Brain pericyte (primary cell): ENCODE measurements at regions not wholly inside any gene's neighbourhood (a gene's known extent, or its start where the extent isn't known, plus 50 kb on each side); places are given as distances from the start of the nearest gene placed in this dataset.
"Not testable (repeated sequence)": the region's sequence is repeated elsewhere in the genome, so short reads cannot be mapped to it uniquely, and the experiment has no call there.

ENCODE experiments used
- DNase-seq: peaks from one replicate; pipeline ENCODE4 v3.0.0-alpha.2; 2012; ENCODE audit warnings: low read depth, low spot score

DNA sequence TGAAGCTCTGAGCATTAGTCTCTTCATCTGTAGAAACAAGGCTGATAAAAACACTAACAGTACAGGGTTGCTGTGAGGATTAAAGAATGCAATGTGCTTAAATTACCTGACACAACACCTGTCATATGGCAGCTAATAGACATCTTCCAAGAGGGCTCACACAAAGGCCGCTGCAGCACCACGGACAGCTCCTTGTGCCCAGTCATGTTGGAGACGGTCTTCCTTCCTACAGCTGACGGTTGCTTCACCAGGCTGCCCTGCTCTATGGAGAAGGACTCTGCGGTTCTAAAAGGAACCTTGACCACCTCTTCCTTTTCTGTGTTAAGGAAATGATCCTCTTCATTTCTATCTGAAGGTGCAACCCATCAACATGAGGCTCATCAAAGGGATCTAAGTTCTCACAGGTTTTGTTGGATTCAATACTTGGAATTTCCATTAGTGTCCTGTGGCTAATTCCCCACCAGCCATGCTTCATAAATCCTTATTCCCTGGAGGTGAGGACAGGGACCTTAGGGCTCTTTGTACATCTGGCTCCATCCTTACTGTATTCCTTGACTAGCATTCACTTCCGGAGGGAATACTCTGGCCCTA lies 138.9 kb upstream of the CES5A start:
- DNase-seq = no peak

DNA sequence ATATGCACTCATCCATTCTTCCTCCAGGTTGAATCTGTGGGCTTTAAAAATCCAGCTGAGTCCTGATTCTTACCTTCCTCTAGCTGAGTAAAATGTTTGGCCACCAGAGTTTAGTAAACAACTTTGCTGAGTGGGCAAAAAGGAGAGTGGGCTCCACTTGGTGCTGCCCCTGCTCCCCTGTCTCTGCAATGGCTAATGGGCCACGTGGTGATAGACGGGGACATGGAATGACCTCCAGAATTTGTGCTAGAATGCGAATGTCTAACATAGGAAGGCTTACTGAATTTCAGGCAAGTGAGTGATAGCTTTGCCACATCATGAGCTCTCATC lies 137.3 kb upstream of the CES5A start:
- no peak for DNase-seq

DNA sequence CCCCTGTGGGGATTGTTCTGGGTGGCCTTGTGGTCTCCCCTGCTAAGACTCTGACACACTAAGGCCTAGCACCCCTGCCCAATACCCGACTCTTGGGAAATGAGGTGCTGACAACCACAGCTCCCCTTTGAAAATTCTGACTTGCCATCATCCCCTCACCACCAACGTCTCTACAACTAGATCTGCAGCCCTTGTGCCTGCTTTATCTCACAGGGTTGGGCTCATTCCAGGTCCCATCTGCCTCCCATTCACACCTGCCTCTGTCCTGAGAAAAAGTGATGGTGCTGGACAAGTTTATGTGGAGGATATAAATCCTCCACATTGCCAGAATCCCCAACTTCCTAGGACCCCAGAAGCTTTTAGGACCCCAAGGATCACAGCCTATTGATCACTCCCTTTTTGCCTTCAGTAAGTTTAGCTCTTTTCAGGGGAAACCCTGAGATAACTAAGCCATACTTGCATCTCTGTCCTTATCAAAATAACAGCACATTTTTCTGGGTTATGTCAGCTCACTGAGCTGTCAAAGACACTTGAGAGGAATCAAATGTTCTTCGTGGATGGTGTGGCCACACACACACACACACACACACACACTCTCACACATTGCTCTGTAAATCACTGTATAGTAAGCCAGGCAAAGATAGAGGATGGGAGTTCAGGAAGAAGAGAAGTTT lies 136.8 kb upstream of the CES5A start:
- no peak for DNase-seq

DNA sequence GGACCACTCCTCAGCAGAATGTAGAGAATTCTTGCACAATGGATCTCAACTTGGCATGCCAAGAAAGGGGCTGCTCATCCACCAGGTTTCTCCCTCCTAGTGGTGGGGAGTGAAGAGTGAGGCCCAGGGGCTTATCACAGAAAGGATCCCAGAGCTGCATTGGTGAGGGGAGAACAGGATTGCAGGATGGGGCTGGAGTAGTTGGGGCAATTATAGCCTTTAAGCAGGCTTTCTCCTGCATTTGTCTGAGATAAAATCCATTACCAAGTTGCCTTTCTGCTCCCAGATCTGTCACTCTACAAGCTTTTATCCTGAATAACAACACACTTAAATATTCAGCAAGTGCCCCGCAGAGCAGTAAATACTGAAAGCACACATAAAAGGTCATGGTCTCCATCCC lies 130.8 kb upstream of the CES5A start:
- DNase-seq = no peak

DNA sequence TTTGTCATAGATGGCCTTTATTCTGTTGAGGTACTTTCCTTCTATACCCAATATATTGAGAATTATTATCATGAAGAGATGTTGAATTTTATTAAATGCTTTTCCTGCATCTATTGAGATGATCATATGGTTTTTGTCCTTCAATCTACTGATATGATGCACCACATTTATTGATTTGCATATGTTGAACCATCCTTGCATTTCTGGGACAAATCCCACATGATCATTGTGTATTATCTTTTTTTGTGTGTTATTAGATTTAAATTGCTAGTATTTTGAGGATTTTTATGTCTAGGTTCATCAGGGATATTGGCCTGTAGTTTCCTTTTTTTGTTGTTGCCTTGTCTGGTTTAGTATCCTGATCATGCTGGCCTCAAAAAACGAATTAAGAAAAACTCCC lies 124.5 kb upstream of the CES5A start:
- DNase-seq = no peak

DNA sequence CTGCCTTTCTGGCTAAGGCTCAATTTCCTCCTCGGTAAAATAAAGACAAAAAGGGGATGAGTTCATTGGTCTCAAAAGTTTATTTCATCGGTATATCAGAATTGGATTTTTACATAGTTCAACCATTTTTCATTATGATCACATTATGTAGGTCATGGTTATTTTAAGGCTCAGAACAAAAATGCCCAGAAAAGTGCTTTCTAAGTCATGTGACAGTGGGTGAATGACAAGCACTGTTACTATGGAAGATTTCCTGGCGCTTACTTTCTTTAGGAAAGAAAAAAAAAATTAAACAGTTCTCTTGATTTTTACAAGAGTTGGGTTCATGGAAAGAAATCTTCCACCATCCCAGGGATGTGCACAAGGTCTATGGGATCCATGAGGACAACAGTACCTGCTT lies 117.9 kb upstream of the CES5A start:
- no peak for DNase-seq

DNA sequence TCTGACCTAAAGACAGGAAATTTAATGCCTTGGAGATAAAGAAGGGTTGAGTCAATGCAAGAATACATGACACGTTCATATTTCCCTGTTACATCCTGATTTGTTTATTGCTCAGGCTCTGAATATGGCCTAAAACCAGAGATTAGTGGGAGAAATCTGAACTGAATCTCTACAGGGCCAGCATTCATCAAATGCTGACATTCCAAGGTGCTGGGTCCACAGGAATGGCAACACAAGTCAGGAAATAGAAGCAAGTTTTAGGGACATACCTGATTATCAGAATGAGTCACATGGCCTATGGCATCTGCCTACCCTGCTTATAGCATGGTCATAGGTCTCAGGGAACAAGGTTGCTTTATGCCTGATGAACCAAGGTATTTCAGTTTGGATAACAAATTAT lies 117.4 kb upstream of the CES5A start:
- DNase-seq = no peak

DNA sequence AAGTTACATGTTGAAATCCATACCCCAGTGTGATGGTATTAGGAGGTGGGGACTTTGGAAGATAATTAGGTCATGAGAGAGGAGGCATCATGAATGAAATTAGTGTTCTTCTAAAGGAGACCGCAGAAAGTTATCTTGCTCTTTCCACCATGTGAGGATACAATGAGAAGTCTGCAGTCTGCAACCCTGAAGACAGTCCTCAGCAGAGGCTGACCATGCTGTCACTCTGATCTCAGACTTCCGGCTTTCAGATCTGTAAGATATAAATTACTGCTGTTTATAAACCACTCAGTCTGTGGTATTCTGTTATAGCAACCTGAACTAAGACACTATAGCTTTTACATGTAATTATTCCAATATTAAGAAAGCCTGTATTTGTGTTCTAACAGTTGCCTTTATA lies 116.7 kb upstream of the CES5A start:
- DNase-seq = no peak

DNA sequence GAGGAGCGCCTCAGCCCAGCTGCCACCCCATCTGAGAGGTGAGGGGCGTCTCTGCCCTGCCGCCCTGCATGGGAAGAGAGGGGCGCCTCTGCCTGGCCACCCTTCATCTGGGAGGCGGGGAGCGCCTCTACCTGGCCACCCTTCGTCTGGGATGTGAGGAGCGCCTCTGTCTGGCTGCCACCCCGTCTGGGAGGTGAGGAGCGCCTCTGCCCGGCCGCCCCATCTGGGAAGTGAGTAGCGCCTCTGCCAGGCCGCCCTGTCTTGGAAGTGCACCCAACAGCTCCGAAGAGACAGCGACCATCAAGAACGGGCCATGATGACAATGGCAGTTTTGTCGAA lies 114.4 kb upstream of the CES5A start:
- no peak for DNase-seq

DNA sequence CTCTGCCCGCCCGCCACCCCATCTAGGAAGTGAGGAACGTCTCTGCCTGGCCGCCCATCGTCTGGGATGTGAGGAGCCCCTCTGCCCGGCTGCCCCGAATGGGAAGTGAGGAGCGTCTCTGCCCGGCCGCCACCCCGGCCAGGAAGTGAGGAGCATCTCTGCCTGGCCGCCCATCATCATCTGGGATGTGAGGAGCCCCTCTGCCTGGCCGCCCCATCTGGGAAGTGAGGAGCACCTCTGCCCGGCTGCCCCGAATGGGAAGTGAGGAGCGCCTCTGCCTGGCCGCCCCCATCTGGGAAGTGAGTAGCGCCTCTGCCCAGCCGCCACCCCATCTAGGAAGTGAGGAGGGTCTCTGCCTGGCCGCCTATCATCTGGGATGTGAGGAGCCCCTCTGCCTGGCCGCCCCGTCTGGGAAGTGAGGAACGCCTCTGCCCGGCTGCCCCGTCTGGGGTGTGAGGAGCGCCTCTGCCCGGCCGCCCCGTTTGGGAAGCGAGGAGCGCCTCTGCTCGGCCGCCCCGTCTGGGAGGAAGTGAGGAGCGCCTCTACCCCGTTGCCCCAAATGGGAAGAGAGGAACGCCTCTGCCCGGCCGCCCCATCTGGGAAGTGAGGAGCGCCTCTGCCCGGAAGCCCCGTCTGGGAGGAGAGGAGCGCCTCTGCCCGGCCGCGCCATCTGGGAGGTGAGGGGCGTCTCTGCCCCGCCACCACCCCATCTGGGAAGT lies 113.8 kb upstream of the CES5A start:
- DNase-seq = not testable (repeated sequence)

DNA sequence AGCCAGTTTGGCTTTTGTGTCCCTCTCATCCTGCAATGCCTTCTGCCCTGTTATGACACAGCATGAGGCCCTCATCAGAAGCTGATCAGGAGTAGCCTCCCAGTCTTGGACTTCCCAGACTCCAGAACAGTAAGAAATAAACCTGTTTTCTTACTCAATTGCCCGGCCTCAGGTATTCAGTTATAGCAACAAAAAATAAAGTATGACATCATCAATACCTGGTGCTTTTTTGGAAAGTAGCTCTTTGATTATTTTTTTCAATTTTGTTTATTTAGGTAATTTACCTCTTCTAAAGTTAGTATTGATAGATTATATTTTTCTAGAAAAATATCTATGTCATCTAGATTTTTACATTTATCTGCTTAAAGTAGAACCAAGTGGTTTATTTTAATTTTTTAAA lies 112.8 kb upstream of the CES5A start:
- DNase-seq = no peak

DNA sequence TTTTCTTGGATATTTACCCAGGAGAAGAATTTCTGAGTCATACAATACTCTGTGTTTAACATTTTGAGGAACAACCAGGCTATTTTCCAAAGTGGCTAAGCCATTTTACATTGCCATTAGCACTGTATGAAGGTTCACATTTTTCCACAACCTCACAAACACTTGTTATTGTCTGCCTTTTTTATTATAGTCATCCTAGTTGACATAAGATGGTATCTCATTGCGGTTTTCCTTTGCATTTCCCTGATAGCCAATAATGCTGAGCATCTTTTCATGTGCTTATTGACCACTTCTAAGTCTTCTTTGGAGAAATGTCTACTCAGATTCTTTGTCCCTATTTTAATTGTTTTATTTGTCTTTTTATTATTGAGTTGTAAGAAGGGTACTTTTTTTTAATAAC lies 107.4 kb upstream of the CES5A start:
- no peak for DNase-seq

DNA sequence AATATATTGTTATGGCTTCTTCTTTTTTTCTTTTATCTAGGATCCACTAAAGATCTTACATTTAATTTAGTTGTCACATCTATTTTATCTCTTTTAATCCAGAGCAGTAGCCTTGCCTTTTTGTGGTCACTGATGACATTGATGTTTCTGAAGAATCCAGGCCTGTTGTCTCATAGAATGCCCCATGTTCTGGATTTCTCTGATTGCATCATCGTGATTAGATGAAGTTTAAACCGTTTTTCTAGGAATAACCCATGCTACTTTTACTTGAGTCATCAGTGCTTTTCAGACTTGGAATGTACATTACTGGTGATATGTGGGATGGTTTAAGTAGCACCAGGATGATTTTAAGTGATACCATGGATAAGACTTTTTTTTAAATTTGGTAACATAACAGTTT lies 106.4 kb upstream of the CES5A start:
- no peak for DNase-seq

DNA sequence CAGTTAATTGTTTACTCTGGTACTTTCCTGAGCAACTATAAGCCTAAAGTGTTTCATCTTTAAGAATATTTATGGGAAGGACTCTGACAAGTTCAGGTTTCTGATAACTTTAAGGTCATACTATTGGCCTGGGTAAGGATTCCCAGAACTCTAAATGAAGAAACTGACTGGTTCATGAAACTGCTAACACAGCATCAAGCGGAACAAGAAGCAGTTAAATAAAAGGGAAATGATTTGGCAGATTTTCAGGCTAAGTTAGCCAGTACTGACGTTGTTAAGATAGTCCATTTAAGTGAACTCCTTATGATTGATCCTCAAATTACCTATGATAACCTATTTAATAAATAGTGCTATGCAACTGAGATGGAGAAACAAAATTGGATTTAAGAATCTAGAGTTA lies 101.6 kb upstream of the CES5A start:
- no peak for DNase-seq

DNA sequence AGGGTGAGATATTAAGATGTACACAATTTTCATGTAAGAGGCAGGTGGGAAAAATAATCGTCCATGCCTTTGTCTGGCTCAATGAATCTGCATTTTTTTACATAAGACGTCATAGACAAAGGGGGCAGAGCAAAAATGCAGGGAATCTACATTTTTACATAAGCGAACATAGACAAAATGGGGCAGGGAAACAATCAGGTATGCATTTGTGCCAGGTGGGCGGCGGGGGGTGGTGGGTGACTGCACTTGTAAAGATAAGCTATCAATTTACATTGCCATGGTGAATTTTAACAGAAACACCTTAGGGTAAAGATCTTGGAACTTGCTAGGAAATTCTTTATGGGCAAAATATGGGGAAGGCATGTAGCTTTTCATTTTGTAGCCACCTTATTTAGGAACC lies 96.3 kb upstream of the CES5A start:
- DNase-seq = no peak

DNA sequence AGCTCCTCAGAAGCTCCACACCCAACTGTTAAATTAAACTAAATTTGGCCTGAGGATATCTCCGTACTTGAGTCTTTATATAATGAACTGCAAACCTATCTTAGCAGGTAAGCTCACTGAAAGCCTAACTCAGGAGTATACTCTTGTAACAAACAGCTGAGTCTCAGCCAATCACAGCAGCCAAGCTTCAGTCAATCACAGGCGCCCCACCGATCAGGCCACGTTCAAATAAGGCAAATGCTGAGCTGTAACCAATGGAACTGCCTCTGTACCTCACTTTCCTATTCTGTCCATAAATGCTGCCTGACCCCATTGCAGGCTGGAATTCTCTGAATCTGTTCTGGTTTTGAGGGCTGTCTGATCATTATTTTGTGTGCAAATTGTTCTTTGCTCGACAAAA lies 93.0 kb upstream of the CES5A start:
- DNase-seq = no peak

DNA sequence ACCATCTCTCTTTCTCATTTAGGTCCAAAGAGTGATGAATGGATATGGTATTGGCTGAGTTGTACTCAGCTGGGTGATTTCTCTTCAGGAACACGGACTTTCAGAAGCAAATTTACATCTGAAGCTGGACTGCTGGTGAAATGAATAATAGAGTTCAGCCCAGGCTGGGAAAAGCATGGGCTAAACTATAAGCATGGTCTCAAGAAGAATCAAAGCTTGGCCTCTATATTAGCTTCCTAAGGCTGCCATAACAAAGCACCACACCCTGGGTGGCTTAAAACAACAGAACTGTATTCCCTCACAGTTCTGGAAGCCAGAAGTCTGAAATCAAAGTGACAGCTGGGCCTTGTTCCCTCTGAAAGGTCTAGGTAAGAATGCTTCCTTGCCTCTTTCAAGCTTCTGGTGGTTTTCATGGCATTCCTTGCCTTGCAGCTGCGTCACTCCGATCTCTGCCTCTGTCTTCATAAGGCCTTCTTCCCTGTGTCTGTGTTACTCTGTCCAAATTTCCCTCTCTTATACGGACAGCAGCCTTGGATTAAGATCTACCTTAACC lies 89.8 kb upstream of the CES5A start:
- no peak for DNase-seq

DNA sequence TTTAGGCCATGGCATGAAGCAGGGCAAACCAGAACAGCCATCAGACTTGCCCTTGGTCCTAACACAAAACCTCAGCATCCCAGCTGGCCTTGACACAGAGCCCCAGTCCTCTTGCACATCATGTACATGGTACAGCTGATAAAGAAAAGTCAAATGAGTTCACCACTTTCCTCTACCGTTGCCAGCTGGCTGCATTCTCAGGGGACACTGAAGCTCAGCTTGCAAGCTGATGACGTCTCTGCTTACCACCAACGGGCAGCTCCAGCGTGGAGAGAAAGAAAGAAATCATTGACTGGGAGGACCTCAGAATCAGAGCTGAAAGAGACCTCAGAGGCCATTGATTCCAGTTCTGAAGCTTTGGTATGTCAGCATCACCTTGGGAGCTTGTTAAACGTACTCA lies 80.7 kb upstream of the CES5A start:
- no peak for DNase-seq

DNA sequence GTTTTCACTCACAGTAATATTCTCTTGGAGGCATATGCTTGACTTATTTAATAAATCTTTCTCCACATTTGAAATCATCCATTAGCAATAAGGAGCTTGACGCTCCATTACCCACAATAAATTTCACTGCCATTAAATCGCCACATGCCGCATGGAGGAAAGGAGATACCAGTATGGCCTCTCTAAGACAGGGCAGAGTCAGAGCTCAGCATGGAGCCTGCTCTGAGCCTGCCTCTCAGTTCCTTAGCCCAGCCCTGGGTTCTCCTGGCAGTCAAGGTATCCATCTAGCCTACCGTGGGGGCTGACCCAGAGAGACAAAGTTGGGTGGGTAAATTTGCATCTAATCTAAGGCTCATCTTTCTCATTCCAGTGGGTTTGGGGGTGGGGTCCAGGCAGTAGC lies 80.3 kb upstream of the CES5A start:
- DNase-seq = no peak

DNA sequence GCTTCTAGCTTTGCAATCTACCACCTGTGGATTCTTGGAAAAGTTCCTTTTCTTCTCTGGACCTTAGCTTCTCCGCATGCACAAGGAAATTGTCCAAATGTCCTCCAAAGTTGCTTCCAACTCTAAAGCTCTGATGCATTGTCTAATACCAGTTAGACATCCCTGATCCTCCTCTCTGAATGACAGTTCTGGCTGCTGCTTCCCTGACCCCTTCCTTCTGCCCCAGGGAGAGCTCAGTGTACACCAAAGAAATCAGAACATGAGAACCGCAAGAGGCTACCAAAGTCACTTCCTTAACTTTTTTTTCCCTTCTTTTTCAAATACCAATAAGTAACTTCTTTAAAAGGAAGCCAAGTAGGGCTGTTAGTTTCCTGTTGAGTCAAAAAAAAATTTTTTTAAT lies 79.7 kb upstream of the CES5A start:
- no peak for DNase-seq

DNA sequence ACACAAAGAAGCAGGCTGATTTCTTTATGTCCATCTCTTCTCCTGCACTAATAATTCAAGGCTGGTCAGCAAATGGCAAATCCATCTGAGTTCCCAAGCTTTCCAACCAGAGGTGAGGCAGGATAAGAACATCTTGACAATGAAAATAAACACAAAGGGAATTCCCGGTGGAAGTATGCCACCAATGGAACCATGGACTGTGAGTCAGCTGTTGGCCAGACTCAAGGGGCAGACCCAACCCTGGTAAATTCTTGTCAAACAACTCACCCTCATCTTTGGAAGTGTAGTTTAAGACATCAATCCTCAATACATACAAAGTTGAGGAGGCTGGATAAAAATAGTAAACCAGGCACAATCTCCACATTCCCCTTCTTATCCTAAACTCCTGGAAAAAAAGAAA lies 74.3 kb upstream of the CES5A start:
- no peak for DNase-seq

DNA sequence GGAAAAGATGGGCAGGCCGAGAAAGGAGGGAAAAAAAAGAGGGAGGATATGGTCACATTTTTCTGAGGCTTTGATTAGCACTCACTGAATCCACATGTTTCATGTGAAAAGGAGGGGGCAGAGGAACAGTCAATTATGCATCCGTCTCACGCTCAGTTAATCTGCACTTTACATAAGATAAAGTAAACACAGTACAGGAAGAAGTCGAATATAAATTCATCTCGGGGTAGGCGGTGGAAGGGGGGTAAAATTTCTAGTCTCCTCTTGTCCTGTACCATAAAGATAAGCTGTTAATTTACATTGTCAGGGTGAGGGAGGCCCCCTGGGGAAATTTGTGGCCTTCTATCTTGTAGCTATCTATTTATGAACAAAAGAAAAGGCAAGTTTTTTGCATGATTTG lies 73.1 kb upstream of the CES5A start:
- DNase-seq = no peak

DNA sequence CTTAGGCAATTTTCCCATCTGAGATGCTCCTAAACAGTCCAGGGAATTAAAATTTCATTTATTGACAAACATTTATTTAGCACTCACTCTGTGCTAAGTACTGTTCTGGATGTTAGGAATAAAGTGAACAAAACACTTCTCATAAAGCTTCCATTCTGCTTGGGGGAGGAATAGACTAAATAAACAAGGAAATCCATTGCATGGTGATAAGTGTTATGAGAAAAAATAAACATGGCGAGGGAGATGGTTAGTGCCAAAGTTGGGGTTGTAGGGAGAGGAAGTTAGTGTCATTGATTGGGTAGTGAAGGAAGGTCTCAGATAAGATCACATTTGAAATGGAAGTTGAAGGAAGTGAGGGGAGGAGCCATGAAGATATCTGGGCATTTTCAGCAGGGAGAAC lies 72.2 kb upstream of the CES5A start:
- no peak for DNase-seq
